Adrenal gland (tissue), 9 donors: ENCODE measurements at regions not wholly inside any gene's neighbourhood (a gene's known extent, or its start where the extent isn't known, plus 50 kb on each side); places are given as distances from the start of the nearest gene placed in this dataset.

ENCODE experiments used
- DNase-seq, 7 donors: peaks; one replicate each; pipeline ENCODE4 v3.0.0-alpha.2; 2019 to 2020
- H3K27ac ChIP-seq, 5 donors: fragments of 200-600 bp; sonication (generic) in 4 of 5; 1 replicate in 3 of 5; 2 replicates in 2 of 5; pipeline versions ENCODE4 v1.5.1 to v1.8.0; 2016 to 2020; ENCODE audit warnings: mild to moderate bottlenecking in 1 of 5
- H3K27me3 ChIP-seq: fragments of 200-600 bp; 2 replicates; pipeline ENCODE4 v1.8.0; 2021
- H3K36me3 ChIP-seq, 2 donors: fragments of 200-600 bp; replicated peaks in 1 of 2; 1 replicate in 1 of 2; 2 replicates in 1 of 2; pipeline versions ENCODE4 v1.5.1 to v1.8.0; 2018 to 2022
- H3K4me1 ChIP-seq, 2 donors: fragments of 200-600 bp; replicated peaks in 1 of 2; 1 replicate in 1 of 2; 2 replicates in 1 of 2; pipeline versions ENCODE4 v1.5.1 to v1.8.0; 2018 to 2021
- H3K4me3 ChIP-seq, 4 donors: fragments of 200-600 bp; sonication (generic) in 3 of 4; one replicate each; pipeline ENCODE4 v1.5.1; 2016 to 2018
- H3K9me3 ChIP-seq, 3 donors: fragments of 200-600 bp; sonication (generic) in 1 of 3; replicated peaks in 1 of 3; 1 replicate in 2 of 3; 2 replicates in 1 of 3; pipeline versions ENCODE4 v1.5.1 to v1.8.0; 2016 to 2021
- CTCF ChIP-seq, 6 experiments: fragments of 450-650 bp in 4 of 6; fragments of 200-600 bp in 2 of 6; sonication (generic) in 1 of 6; IDR thresholded peaks; 1 replicate in 5 of 6; 2 replicates in 1 of 6; pipeline versions ENCODE4 v1.5.1 to v1.8.0; 2016 to 2021; ENCODE audit warnings: antibody characterized with exemption in 6 of 6, mild to moderate bottlenecking in 2 of 6, moderate library complexity in 1 of 6
- POLR2A ChIP-seq, 2 donors: fragments of 450-650 bp; IDR thresholded peaks; one replicate each; pipeline ENCODE4 v1.6.1; 2017; ENCODE audit warnings: antibody characterized with exemption in 2 of 2, mild to moderate bottlenecking in 2 of 2, moderate library complexity in 1 of 2
- WGBS, 4 donors: extraction: QIAGEN DNeasy Blood & Tissue Kit in 2 of 4; methylation state at CpG; one replicate each; pipeline versions ENCODE4 v1.1.5 to v1.1.7; 2013 to 2017; 5-methylcytosine and 5-hydroxymethylcytosine counted together
- intact Hi-C, 2 donors: fragments of 100-400 bp; cut with DNase I; formaldehyde crosslinking; loops; one replicate each; pipeline versions ENCODE4 v1.14.1 to v1.15.0; 2022 to 2023
- donor health status: healthy with polysubstance abuse.
- donor health status: Bipolar disorder and iron deficiency.
- donor health status: DM: yes; HTN: yes; CAD: no.
- donor health status: DM: no; HTN: no; CAD: no.
- donor health status: DM: no; HTN: no; CAD: no.

- Histone ChIP-seq H3K4me1 (peaks cover 6% of the 10 kb centered on the region in 2 donors), H3K36me3 (no peaks in the 10 kb centered on the region), H3K4me3 (no peak overlapping the region), H3K27me3 (no peaks in the 10 kb centered on the region), H3K27ac (no peak overlapping the region), H3K9me3 (no peaks in the 10 kb centered on the region)
- no peak for TF ChIP-seq POLR2A (IDR thresholded peaks at IDR 0.05)
- no peak for TF ChIP-seq CTCF (IDR thresholded peaks at IDR 0.05)
- WGBS, 4 donors, result 93 to 98% (median 98%) methylated on average over 2 of the region's 2 CpGs
- intact Hi-C loops, result no loop called here
- DNase-seq, result no peak
Observed at GRCh38 chr12:46609674-46610073, 216.1 kb downstream of the SLC38A4 start.

- no peaks in the 10 kb centered on the region for H3K27me3 ChIP-seq
- 69 to 88% (median 77%) methylated on average over 1 of the region's 1 CpG for WGBS, 4 donors
- no peak overlapping the region for H3K4me3 ChIP-seq
- peak overlapping the region in 1 of 5 donors; percentile 8 for H3K27ac ChIP-seq
- TF ChIP-seq POLR2A (IDR thresholded peaks at IDR 0.05), result no peak
- TF ChIP-seq CTCF (IDR thresholded peaks at IDR 0.05), result no peak
- no peaks in the 10 kb centered on the region for H3K9me3 ChIP-seq
- intact Hi-C loops, result no loop called here
- H3K4me1 ChIP-seq, result peaks cover 6% of the 10 kb centered on the region in 2 donors
- DNase-seq, result no peak
- no peaks in the 10 kb centered on the region for H3K36me3 ChIP-seq
Observed at GRCh38 chr12:46609273-46609623, 216.5 kb downstream of the SLC38A4 start.

- no peak for DNase-seq
- Histone ChIP-seq H3K36me3 (no peaks in the 10 kb centered on the region), H3K27ac (peak overlapping the region in 1 of 5 donors; percentile 14), H3K9me3 (no peaks in the 10 kb centered on the region), H3K4me1 (peaks cover 6% of the 10 kb centered on the region in 2 donors), H3K27me3 (no peaks in the 10 kb centered on the region), H3K4me3 (no peak overlapping the region)
- 75 to 94% (median 84%) methylated on average over 1 of the region's 1 CpG for WGBS, 4 donors
- TF ChIP-seq POLR2A (IDR thresholded peaks at IDR 0.05) (no peak), CTCF (IDR thresholded peaks at IDR 0.05) (no peak)
- intact Hi-C loops, result no loop called here
Observed at GRCh38 chr12:46608431-46609272, 217.1 kb downstream of the SLC38A4 start.

- no peak for DNase-seq
Observed at GRCh38 chr12:46604684-46605083, 221.1 kb downstream of the SLC38A4 start.

More at GRCh38 chr12:46604684-46605083, 221.1 kb downstream of the SLC38A4 start:
- peaks cover 6% of the 10 kb centered on the region in 2 donors for H3K4me1 ChIP-seq
- TF ChIP-seq POLR2A (IDR thresholded peaks at IDR 0.05), result no peak
- TF ChIP-seq CTCF (IDR thresholded peaks at IDR 0.05), result no peak
- no peaks in the 10 kb centered on the region for H3K27me3 ChIP-seq
- no peaks in the 10 kb centered on the region for H3K36me3 ChIP-seq
- H3K4me3 ChIP-seq, result no peak overlapping the region
- H3K9me3 ChIP-seq, result no peaks in the 10 kb centered on the region
- no peak overlapping the region for H3K27ac ChIP-seq
- intact Hi-C loops, result no loop called here
- WGBS, 4 donors, result 85 to 96% (median 89%) methylated on average over 4 of the region's 4 CpGs
